ENCODE measurements at regions not wholly inside any gene's neighbourhood (a gene's known extent, or its start where the extent isn't known, plus 50 kb on each side); places are given as distances from the start of the nearest gene placed in this dataset.
A peak's percentile ranks its signal among the peaks of the same experiment; 100 is the strongest.

DNA sequence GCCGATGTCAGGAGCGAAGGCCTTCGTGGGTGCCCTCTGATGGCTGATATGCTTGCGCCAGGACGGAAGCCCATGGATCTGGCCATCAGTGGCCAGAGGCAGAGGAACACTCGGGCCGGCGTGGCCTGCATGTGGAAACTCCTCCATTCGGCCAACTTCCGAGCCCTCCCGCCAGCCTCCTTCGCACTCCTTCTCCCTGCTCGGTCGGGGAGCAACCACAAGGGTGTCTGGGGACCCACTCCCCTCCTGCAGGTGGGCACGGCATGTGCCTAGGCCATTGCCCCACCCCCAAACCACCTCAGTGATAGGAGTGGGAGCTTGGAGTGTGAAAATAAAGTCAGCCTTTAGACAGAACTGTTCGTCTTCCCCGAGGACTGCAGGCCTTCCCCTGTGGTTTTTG is 231.3 kb downstream of the BCL11B start:
- Histone ChIP-seq H3K23ac (ENCODE audit: low read depth, low read length, poor library complexity) (peak overlapping the region; percentile 2), H3K4me1 (ENCODE audit: control insufficient read depth in 2 of 2, insufficient read depth in 1 of 2, low read depth in 1 of 2, low read length in 2 of 2) (peaks cover 0 to 12% of the 10 kb centered on the region in 2 donors), H3K27me3 (ENCODE audit: control insufficient read depth in 3 of 3, insufficient read depth in 3 of 3, low read depth in 1 of 3, low read length in 3 of 3) (peaks cover 0 to 17% (median 3%) of the 10 kb centered on the region in 3 experiments), H3K4me2 (ENCODE audit: insufficient read depth, low read length, poor library complexity, severe bottlenecking) (no peak overlapping the region), H3K9me3 (replicated peaks in 1 of 2; ENCODE audit: control insufficient read depth in 2 of 2, insufficient read depth in 1 of 2, low read depth in 1 of 2, low read length in 2 of 2) (no peaks in the 10 kb centered on the region), H2BK5ac (ENCODE audit: low read length) (no peak overlapping the region), H3K18ac (ENCODE audit: low read length) (peak overlapping the region; percentile 31), H4K91ac (ENCODE audit: low read depth, low read length, poor library complexity) (no peak overlapping the region), H3K4ac (ENCODE audit: low read length) (no peak overlapping the region), H2BK15ac (ENCODE audit: low read length) (no peak overlapping the region), H2BK120ac (ENCODE audit: low read depth, low read length) (no peak overlapping the region), H3K27ac (replicated peaks; ENCODE audit: low read length) (no peak overlapping the region), H2AFZ (ENCODE audit: low read length) (no peak overlapping the region), H3K9ac (ENCODE audit: low read depth, low read length, poor library complexity) (no peak overlapping the region), H3K4me3 (ENCODE audit: low read length in 2 of 2) (no peak overlapping the region), H2BK12ac (ENCODE audit: low read length) (no peak overlapping the region), H2AK5ac (ENCODE audit: low read depth, low read length) (peak overlapping the region; percentile 61), H3K14ac (ENCODE audit: low read length) (no peak overlapping the region), H4K8ac (ENCODE audit: low read depth, low read length) (no peak overlapping the region), H3K79me1 (ENCODE audit: low read depth, low read length) (no peaks in the 10 kb centered on the region), H3K36me3 (replicated peaks in 1 of 2; ENCODE audit: control insufficient read depth in 2 of 2, insufficient read depth in 2 of 2, low read length in 2 of 2) (no peaks in the 10 kb centered on the region)
- WGBS, 2 donors (ENCODE audit: extremely low coverage in 2 of 2, insufficient read length in 2 of 2, insufficient replicate concordance in 1 of 2), result no CpG with 5 or more reads among the region's 17 CpGs
- DNase-seq (ENCODE audit: low spot score), result no peak

DNA sequence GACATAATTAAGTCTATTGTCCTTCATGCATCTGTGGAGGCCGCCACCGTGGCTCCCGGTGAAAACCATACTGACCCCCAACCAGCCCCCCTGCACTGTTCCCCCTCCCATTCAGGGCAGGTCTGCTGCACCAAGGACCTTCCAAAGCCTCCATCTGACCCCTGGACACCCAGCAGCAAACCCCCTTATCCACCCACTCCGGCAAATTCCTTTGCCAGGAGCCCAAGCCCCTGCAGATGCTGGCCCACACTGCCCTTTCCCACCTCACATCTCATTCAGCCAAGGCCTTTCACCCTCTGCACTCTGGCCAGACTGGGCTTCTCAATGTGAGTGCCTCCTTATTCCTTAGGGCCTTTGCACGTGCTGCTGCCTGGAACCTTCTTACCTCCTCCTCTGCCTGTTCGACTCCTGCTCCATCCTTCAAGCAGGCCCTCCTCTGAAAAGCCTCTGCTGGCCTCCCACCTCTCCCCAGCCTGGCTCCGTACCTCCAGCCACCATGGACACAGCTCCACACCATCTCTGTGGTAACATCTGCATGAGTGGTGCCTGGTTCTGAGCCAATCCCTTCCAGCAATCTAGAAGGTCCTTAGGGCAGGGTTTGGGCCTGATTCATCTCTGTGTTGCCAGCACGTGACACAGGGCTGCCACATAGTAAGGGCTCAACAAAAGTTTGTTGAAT is 230.7 kb downstream of the BCL11B start:
- Histone ChIP-seq H3K9ac (ENCODE audit: low read depth, low read length, poor library complexity) (peak overlapping the region; percentile 0), H3K4me2 (ENCODE audit: insufficient read depth, low read length, poor library complexity, severe bottlenecking) (no peak overlapping the region), H2AFZ (ENCODE audit: low read length) (no peak overlapping the region), H4K91ac (ENCODE audit: low read depth, low read length, poor library complexity) (no peak overlapping the region), H3K27me3 (ENCODE audit: control insufficient read depth in 3 of 3, insufficient read depth in 3 of 3, low read depth in 1 of 3, low read length in 3 of 3) (peaks cover 0 to 17% (median 6%) of the 10 kb centered on the region in 3 experiments), H3K4me1 (ENCODE audit: control insufficient read depth in 2 of 2, insufficient read depth in 1 of 2, low read depth in 1 of 2, low read length in 2 of 2) (peaks cover 0 to 11% of the 10 kb centered on the region in 2 donors), H3K79me1 (ENCODE audit: low read depth, low read length) (no peaks in the 10 kb centered on the region), H3K4ac (ENCODE audit: low read length) (no peak overlapping the region), H2BK15ac (ENCODE audit: low read length) (no peak overlapping the region), H2BK5ac (ENCODE audit: low read length) (no peak overlapping the region), H3K9me3 (replicated peaks in 1 of 2; ENCODE audit: control insufficient read depth in 2 of 2, insufficient read depth in 1 of 2, low read depth in 1 of 2, low read length in 2 of 2) (no peaks in the 10 kb centered on the region), H3K36me3 (replicated peaks in 1 of 2; ENCODE audit: control insufficient read depth in 2 of 2, insufficient read depth in 2 of 2, low read length in 2 of 2) (no peaks in the 10 kb centered on the region), H3K4me3 (ENCODE audit: low read length in 2 of 2) (no peak overlapping the region), H3K14ac (ENCODE audit: low read length) (no peak overlapping the region), H2BK12ac (ENCODE audit: low read length) (no peak overlapping the region), H3K23ac (ENCODE audit: low read depth, low read length, poor library complexity) (no peak overlapping the region), H2AK5ac (ENCODE audit: low read depth, low read length) (peak overlapping the region; percentile 61), H3K27ac (replicated peaks; ENCODE audit: low read length) (no peak overlapping the region), H3K18ac (ENCODE audit: low read length) (peak overlapping the region; percentile 24), H2BK120ac (ENCODE audit: low read depth, low read length) (peak overlapping the region; percentile 32), H4K8ac (ENCODE audit: low read depth, low read length) (no peak overlapping the region)
- no peak for DNase-seq (ENCODE audit: low spot score)
- no CpG with 5 or more reads among the region's 8 CpGs for WGBS, 2 donors (ENCODE audit: extremely low coverage in 2 of 2, insufficient read length in 2 of 2, insufficient replicate concordance in 1 of 2)

DNA sequence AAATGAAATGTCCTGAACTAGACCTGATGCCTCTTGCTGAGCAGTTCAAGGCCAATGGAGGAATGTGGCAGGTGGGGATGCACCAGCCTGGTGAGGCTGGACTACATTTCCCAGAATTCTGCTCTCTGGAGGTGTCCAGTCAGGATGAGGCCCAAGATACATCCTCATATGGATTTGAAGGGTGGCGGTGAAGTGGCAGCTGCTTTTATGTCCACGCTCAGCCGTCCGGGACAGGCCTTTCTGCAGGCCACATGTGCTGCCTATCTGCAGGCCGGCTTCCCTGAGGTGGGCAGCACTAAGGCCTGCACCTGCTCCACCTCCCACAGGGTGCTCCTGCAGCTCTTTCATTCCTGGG is 230.2 kb downstream of the BCL11B start:
- no peak for DNase-seq (ENCODE audit: low spot score)
- no peak overlapping the region for H3K4me3 ChIP-seq (ENCODE audit: low read length in 2 of 2)

DNA sequence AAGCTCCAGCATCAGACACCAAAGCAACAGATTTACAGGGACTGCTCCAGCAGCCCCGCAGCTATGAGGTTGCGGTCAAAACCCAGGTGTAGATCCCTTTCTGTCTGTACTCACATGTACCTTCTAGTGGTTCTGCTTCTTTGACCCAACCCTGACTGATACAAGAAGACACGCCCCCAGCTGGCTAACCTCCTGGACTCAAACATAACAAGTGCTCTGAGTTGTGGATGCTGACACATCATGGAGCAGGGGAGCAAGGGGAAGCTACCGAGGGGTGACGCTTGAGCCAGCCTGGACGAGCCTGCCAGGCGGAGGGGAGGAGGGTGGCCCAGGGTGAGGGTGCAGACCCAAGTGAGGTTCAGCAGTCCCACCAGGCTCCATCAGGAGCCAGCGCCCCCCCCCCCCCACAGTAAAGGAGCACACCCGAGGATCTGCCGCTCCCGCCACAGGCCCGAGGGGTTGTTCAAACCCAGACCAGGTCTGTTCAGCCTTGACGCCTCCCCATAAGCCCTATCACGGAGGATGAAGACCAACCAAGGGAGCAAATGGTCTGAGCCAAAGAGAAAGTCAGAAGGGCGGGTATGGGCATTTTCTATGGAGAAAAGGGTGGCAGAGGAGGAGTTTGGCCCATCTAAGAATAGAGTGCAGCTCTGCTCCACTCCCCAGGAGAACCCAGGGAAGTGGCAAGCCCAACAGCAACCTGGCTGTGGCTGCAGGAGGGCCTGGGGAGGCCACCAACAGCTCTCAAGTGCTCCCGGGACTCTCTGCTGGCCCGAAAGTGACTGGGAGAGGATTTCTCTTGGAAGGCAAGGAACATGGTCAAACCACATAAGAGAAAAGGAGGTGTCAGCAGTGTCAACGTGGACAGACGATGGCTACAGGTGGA is 229.4 kb downstream of the BCL11B start:
- Histone ChIP-seq H3K36me3 (replicated peaks in 1 of 2; ENCODE audit: control insufficient read depth in 2 of 2, insufficient read depth in 2 of 2, low read length in 2 of 2) (no peaks in the 10 kb centered on the region), H3K79me1 (ENCODE audit: low read depth, low read length) (no peaks in the 10 kb centered on the region), H3K14ac (ENCODE audit: low read length) (no peak overlapping the region), H3K4me3 (ENCODE audit: low read length in 2 of 2) (no peak overlapping the region), H3K18ac (ENCODE audit: low read length) (peak overlapping the region; percentile 44), H3K27me3 (ENCODE audit: control insufficient read depth in 3 of 3, insufficient read depth in 3 of 3, low read depth in 1 of 3, low read length in 3 of 3) (peaks cover 0 to 21% (median 6%) of the 10 kb centered on the region in 3 experiments), H3K4me2 (ENCODE audit: insufficient read depth, low read length, poor library complexity, severe bottlenecking) (no peak overlapping the region), H4K91ac (ENCODE audit: low read depth, low read length, poor library complexity) (no peak overlapping the region), H3K23ac (ENCODE audit: low read depth, low read length, poor library complexity) (no peak overlapping the region), H2BK120ac (ENCODE audit: low read depth, low read length) (no peak overlapping the region), H3K4ac (ENCODE audit: low read length) (no peak overlapping the region), H4K8ac (ENCODE audit: low read depth, low read length) (no peak overlapping the region), H2BK5ac (ENCODE audit: low read length) (no peak overlapping the region), H3K9me3 (replicated peaks in 1 of 2; ENCODE audit: control insufficient read depth in 2 of 2, insufficient read depth in 1 of 2, low read depth in 1 of 2, low read length in 2 of 2) (no peaks in the 10 kb centered on the region), H2BK15ac (ENCODE audit: low read length) (no peak overlapping the region), H3K27ac (replicated peaks; ENCODE audit: low read length) (no peak overlapping the region), H3K4me1 (ENCODE audit: control insufficient read depth in 2 of 2, insufficient read depth in 1 of 2, low read depth in 1 of 2, low read length in 2 of 2) (peaks cover 0 to 14% of the 10 kb centered on the region in 2 donors), H2BK12ac (ENCODE audit: low read length) (no peak overlapping the region), H2AFZ (ENCODE audit: low read length) (no peak overlapping the region), H3K9ac (ENCODE audit: low read depth, low read length, poor library complexity) (no peak overlapping the region), H2AK5ac (ENCODE audit: low read depth, low read length) (peak overlapping the region; percentile 88)
- no CpG with 5 or more reads among the region's 19 CpGs for WGBS, 2 donors (ENCODE audit: extremely low coverage in 2 of 2, insufficient read length in 2 of 2, insufficient replicate concordance in 1 of 2)
- no peak for DNase-seq (ENCODE audit: low spot score)

More for the DNA sequence above, 230.2 kb downstream of the BCL11B start:
- peak overlapping the region; percentile 17 for H2AK5ac ChIP-seq (ENCODE audit: low read depth, low read length)
- no peaks in the 10 kb centered on the region for H3K9me3 ChIP-seq (replicated peaks in 1 of 2; ENCODE audit: control insufficient read depth in 2 of 2, insufficient read depth in 1 of 2, low read depth in 1 of 2, low read length in 2 of 2)
- H3K36me3 ChIP-seq (replicated peaks in 1 of 2; ENCODE audit: control insufficient read depth in 2 of 2, insufficient read depth in 2 of 2, low read length in 2 of 2), result no peaks in the 10 kb centered on the region
- no peak overlapping the region for H2BK12ac ChIP-seq (ENCODE audit: low read length)
- peaks cover 0 to 17% (median 6%) of the 10 kb centered on the region in 3 experiments for H3K27me3 ChIP-seq (ENCODE audit: control insufficient read depth in 3 of 3, insufficient read depth in 3 of 3, low read depth in 1 of 3, low read length in 3 of 3)
- no peak overlapping the region for H2BK15ac ChIP-seq (ENCODE audit: low read length)
- H3K79me1 ChIP-seq (ENCODE audit: low read depth, low read length), result no peaks in the 10 kb centered on the region
- H3K18ac ChIP-seq (ENCODE audit: low read length), result peak overlapping the region; percentile 8
- no peak overlapping the region for H2BK5ac ChIP-seq (ENCODE audit: low read length)
- WGBS, 2 donors (ENCODE audit: extremely low coverage in 2 of 2, insufficient read length in 2 of 2, insufficient replicate concordance in 1 of 2), result no CpG with 5 or more reads among the region's 5 CpGs
- no peak overlapping the region for H3K14ac ChIP-seq (ENCODE audit: low read length)
- no peak overlapping the region for H3K4me2 ChIP-seq (ENCODE audit: insufficient read depth, low read length, poor library complexity, severe bottlenecking)
- no peak overlapping the region for H3K4ac ChIP-seq (ENCODE audit: low read length)
- H3K23ac ChIP-seq (ENCODE audit: low read depth, low read length, poor library complexity), result no peak overlapping the region
- H3K4me1 ChIP-seq (ENCODE audit: control insufficient read depth in 2 of 2, insufficient read depth in 1 of 2, low read depth in 1 of 2, low read length in 2 of 2), result peaks cover 0 to 7% of the 10 kb centered on the region in 2 donors
- H3K27ac ChIP-seq (replicated peaks; ENCODE audit: low read length), result no peak overlapping the region
- H4K91ac ChIP-seq (ENCODE audit: low read depth, low read length, poor library complexity), result no peak overlapping the region
- H3K9ac ChIP-seq (ENCODE audit: low read depth, low read length, poor library complexity), result no peak overlapping the region
- no peak overlapping the region for H2AFZ ChIP-seq (ENCODE audit: low read length)
- no peak overlapping the region for H4K8ac ChIP-seq (ENCODE audit: low read depth, low read length)
- H2BK120ac ChIP-seq (ENCODE audit: low read depth, low read length), result no peak overlapping the region
